HCT116 (cell line): ENCODE measurements at regions not wholly inside any gene's neighbourhood (a gene's known extent, or its start where the extent isn't known, plus 50 kb on each side); places are given as distances from the start of the nearest gene placed in this dataset.

Source experiments
- ATAC-seq: fragments of 200-7000 bp; cut with Tn5 transposase; 2 replicates; pipeline ENCODE4 v1.9.1; 2020; ENCODE audit warnings: mild to moderate bottlenecking, moderate library complexity
- BruUV-seq: library from RNA; stranded (reverse); fragments of 400-500 nt; replicated peaks from 2 replicates; lab custom pipeline; 2021; lab: Mats Ljungman, UMichigan
- CTCF ChIA-PET: fragments of 300-600 bp; sonication (Branson Sonifier 250); formaldehyde crosslinking; loops from one replicate; lab custom pipeline; 2021; ENCODE audit warnings: antibody characterized with exemption; lab: Charles Lee
- POLR2A ChIA-PET: fragments of 300-600, 350-600 bp; sonication (Branson Sonifier 250); formaldehyde crosslinking; loops from one replicate; lab custom pipeline; 2021; ENCODE audit warnings: antibody characterized with exemption; lab: Charles Lee
- RAD21 ChIA-PET, 2 experiments: fragments of 300-600 bp; sonication (Branson Sonifier 250); formaldehyde crosslinking; loops; one replicate each; lab custom pipeline; 2023; ENCODE audit warnings: low total read pairs in 2 of 2; ENCODE audit not compliant: uncharacterized antibody in 2 of 2, unreplicated experiment in 2 of 2, low non-redundant PET in 1 of 2; lab: Charles Lee
- DNase-seq: peaks from one replicate; pipeline ENCODE4 v3.0.0-alpha.2; 2010; ENCODE audit warnings: low read depth, low spot score
- H2AFZ ChIP-seq: fragments of 200-600 bp; shearing (Covaris generic), sonication (generic); 2 replicates; pipeline ENCODE4 v1.6.1; 2017; ENCODE audit warnings: low read depth, mixed run types, mixed read lengths, antibody characterized with exemption, low read length; ENCODE audit not compliant: poor library complexity, severe bottlenecking
- H3K27ac ChIP-seq: 2 replicates; pipeline ENCODE4 v1.5.1; 2012; ENCODE audit warnings: low read depth, low read length
- H3K27me3 ChIP-seq: fragments of 200-600 bp; sonication (generic); 2 replicates; pipeline ENCODE4 v1.6.1; 2016; ENCODE audit warnings: mixed run types, low read length, mixed read lengths; ENCODE audit not compliant: insufficient read depth
- H3K36me3 ChIP-seq, 2 experiments: fragments of 200-500 bp in 1 of 2; fragments of 200-600 bp in 1 of 2; sonication (Bioruptor generic) in 1 of 2; sonication (generic) in 1 of 2; 2 replicates each; pipeline versions ENCODE4 v1.5.1 to v1.6.1; 2014 to 2016; ENCODE audit warnings: low read length in 2 of 2, inconsistent platforms in 1 of 2, mixed read lengths in 1 of 2, mixed run types in 1 of 2; ENCODE audit not compliant: insufficient read depth in 2 of 2, control insufficient read depth in 1 of 2
- H3K4me1 ChIP-seq, 2 experiments: fragments of 200-600 bp in 1 of 2; sonication (generic) in 1 of 2; 2 replicates each; pipeline versions ENCODE4 v1.5.1 to v1.6.1; 2012 to 2017; ENCODE audit warnings: low read length in 2 of 2, inconsistent platforms in 1 of 2, mild to moderate bottlenecking in 1 of 2, mixed read lengths in 1 of 2, mixed run types in 1 of 2, moderate library complexity in 1 of 2; ENCODE audit not compliant: insufficient read depth in 2 of 2, control insufficient read depth in 1 of 2
- H3K4me2 ChIP-seq: fragments of 200-600 bp; sonication (generic); 2 replicates; pipeline ENCODE4 v1.6.1; 2017; ENCODE audit warnings: mixed run types, low read length, mixed read lengths
- H3K4me3 ChIP-seq, 2 experiments: fragments of 200-600 bp in 1 of 2; sonication (generic) in 1 of 2; replicated peaks in 1 of 2; 2 replicates each; pipeline ENCODE4 v1.5.1; 2011 to 2016; ENCODE audit warnings: low read length in 2 of 2, control low read depth in 1 of 2, low read depth in 1 of 2, mild to moderate bottlenecking in 1 of 2, mixed read lengths in 1 of 2, mixed run types in 1 of 2
- H3K79me2 ChIP-seq: fragments of 200-600 bp; sonication (generic); 2 replicates; pipeline ENCODE4 v1.6.1; 2017; ENCODE audit warnings: mild to moderate bottlenecking, mixed run types, low read length, moderate library complexity, mixed read lengths; ENCODE audit not compliant: insufficient read depth
- H3K9ac ChIP-seq: fragments of 200-600 bp; sonication (generic); 2 replicates; pipeline ENCODE4 v1.6.1; 2016; ENCODE audit warnings: low read length, mixed read lengths
- H3K9me2 ChIP-seq: fragments of 200-600 bp; sonication (generic), shearing (Covaris generic); 2 replicates; pipeline ENCODE4 v1.6.1; 2017; ENCODE audit warnings: mixed run types, mild to moderate bottlenecking, moderate library complexity; ENCODE audit not compliant: insufficient read depth
- H3K9me3 ChIP-seq, 2 experiments: fragments of 200-500 bp in 1 of 2; fragments of 200-600 bp in 1 of 2; sonication (Bioruptor generic) in 1 of 2; sonication (generic) in 1 of 2; 2 replicates each; pipeline ENCODE4 v1.6.1; 2014 to 2017; ENCODE audit warnings: low read length in 2 of 2, mixed read lengths in 2 of 2, inconsistent platforms in 1 of 2, low read depth in 1 of 2, mild to moderate bottlenecking in 1 of 2, mixed run types in 1 of 2, moderate library complexity in 1 of 2; ENCODE audit not compliant: control insufficient read depth in 1 of 2, insufficient read depth in 1 of 2
- H4K20me1 ChIP-seq: fragments of 200-600 bp; sonication (generic), shearing (Covaris generic); 2 replicates; pipeline ENCODE4 v1.6.1; 2017; ENCODE audit warnings: mixed run types, mild to moderate bottlenecking, moderate library complexity; ENCODE audit not compliant: insufficient read depth
- ATF3 ChIP-seq: IDR thresholded peaks from 2 replicates; pipeline ENCODE4 v1.6.1; 2012
- CTCF ChIP-seq, 3 experiments: fragments of 200-600 bp in 1 of 3; sonication (generic) in 1 of 3; IDR thresholded peaks in 2 of 3; conservative IDR thresholded peaks in 1 of 3; 2 replicates each; pipeline ENCODE4 v1.5.1; 2012 to 2017; ENCODE audit warnings: low read depth in 2 of 3, low read length in 2 of 3, antibody characterized with exemption in 1 of 3, borderline replicate concordance in 1 of 3, control low read depth in 1 of 3, mild to moderate bottlenecking in 1 of 3, mixed read lengths in 1 of 3, mixed run types in 1 of 3, moderate library complexity in 1 of 3; ENCODE audit not compliant: insufficient read depth in 1 of 3
- EGR1 ChIP-seq: IDR thresholded peaks from 2 replicates; pipeline ENCODE4 v1.6.1; 2012; ENCODE audit warnings: low read depth
- EZH2 ChIP-seq: fragments of 200-600 bp; sonication (generic); IDR thresholded peaks from 2 replicates; pipeline ENCODE4 v1.6.1; 2017; ENCODE audit warnings: antibody characterized with exemption, mixed run types
- EZH2phosphoT487 ChIP-seq: fragments of 200-600 bp; IDR thresholded peaks from 2 replicates; pipeline ENCODE4 v1.6.1; 2018; ENCODE audit warnings: antibody characterized with exemption, borderline replicate concordance
- FOSL1 ChIP-seq: IDR thresholded peaks from 2 replicates; pipeline ENCODE4 v1.6.1; 2012; ENCODE audit warnings: low read depth
- POLR2A ChIP-seq: IDR thresholded peaks from 2 replicates; pipeline ENCODE4 v1.7.0; 2011; ENCODE audit warnings: borderline replicate concordance; ENCODE audit not compliant: insufficient read depth, insufficient read length; ENCODE audit errors: extremely low read depth
- POLR2AphosphoS5 ChIP-seq: IDR thresholded peaks from 2 replicates; pipeline ENCODE4 v1.6.1; 2011; ENCODE audit warnings: mild to moderate bottlenecking, low read depth, low read length, moderate library complexity
- RAD21 ChIP-seq: IDR thresholded peaks from 2 replicates; pipeline ENCODE4 v1.6.1; 2012; ENCODE audit warnings: low read depth, mild to moderate bottlenecking
- SP1 ChIP-seq: IDR thresholded peaks from 2 replicates; pipeline ENCODE4 v1.6.1; 2012; ENCODE audit warnings: low read depth
- SRF ChIP-seq: IDR thresholded peaks from 2 replicates; pipeline ENCODE4 v1.6.1; 2012; ENCODE audit warnings: low read depth
- ZBTB33 ChIP-seq: IDR thresholded peaks from 2 replicates; pipeline ENCODE4 v1.6.1; 2011; ENCODE audit warnings: mild to moderate bottlenecking, low read length, moderate library complexity; ENCODE audit not compliant: insufficient replicate concordance; ENCODE audit errors: extremely low read depth
- ZFX ChIP-seq: fragments of 450-650 bp; IDR thresholded peaks from 2 replicates; pipeline ENCODE4 v1.6.1; 2017
- ZNF274 ChIP-seq: fragments of 200-500 bp; sonication (Bioruptor generic); IDR thresholded peaks from 2 replicates; pipeline ENCODE4 v1.6.1; 2014; ENCODE audit warnings: mild to moderate bottlenecking, low read depth, low read length, inconsistent platforms
- intact Hi-C: fragments of 100-400 bp; cut with micrococcal nuclease; formaldehyde crosslinking; loops from 2 replicates; pipeline ENCODE4 v1.10.0; 2022

- no peak for ATAC-seq
- no peak for TF ChIP-seq ZNF274
- no peak for TF ChIP-seq ATF3
- TF ChIP-seq EZH2phosphoT487, result no peak
- no peak for TF ChIP-seq CTCF (IDR thresholded peaks at IDR 0.05 in 2 of 3, conservative IDR thresholded peaks at IDR 0.05 in 1 of 3; ENCODE audit: borderline replicate concordance in 1 of 3, insufficient read depth in 1 of 3, low read depth in 2 of 3, low read length in 2 of 3)
- no peak for TF ChIP-seq RAD21
- TF ChIP-seq POLR2A, result no peak
- TF ChIP-seq FOSL1, result no peak
- TF ChIP-seq EGR1, result no peak
- TF ChIP-seq ZFX, result no peak
- TF ChIP-seq, all 23 proteins: peak for 0
- H4K20me1 ChIP-seq, result no peaks in the 10 kb centered on the region
- H3K4me3 ChIP-seq, result no peak overlapping the region
- BruUV-seq, result no TSS peak
- no peaks in the 10 kb centered on the region for H3K36me3 ChIP-seq
- intact Hi-C loops, result no loop called here
- H3K9ac ChIP-seq, result no peak overlapping the region
- H3K79me2 ChIP-seq, result no peaks in the 10 kb centered on the region
- H3K4me2 ChIP-seq, result no peak overlapping the region
- H3K9me3 ChIP-seq, result no peaks in the 10 kb centered on the region
- H3K9me2 ChIP-seq, result no peaks in the 10 kb centered on the region
- no peak overlapping the region for H2AFZ ChIP-seq
- H3K27me3 ChIP-seq, result no peaks in the 10 kb centered on the region
- DNase-seq, result no peak
- H3K27ac ChIP-seq, result no peak overlapping the region
- POLR2A ChIA-PET, result no interaction called here
- RAD21 ChIA-PET, result no interaction called here
- H3K4me1 ChIP-seq, result no peaks in the 10 kb centered on the region
- CTCF ChIA-PET, result no interaction called here
Measured at GRCh38 chr4:129437347-129437746, 341.4 kb downstream of the C4orf33 start.

- Histone ChIP-seq H3K27ac (no peak overlapping the region), H3K4me3 (no peak overlapping the region), H4K20me1 (no peaks in the 10 kb centered on the region), H3K36me3 (no peaks in the 10 kb centered on the region), H3K9me2 (no peaks in the 10 kb centered on the region), H3K9me3 (no peaks in the 10 kb centered on the region), H3K27me3 (no peaks in the 10 kb centered on the region), H3K4me1 (no peaks in the 10 kb centered on the region), H3K4me2 (no peak overlapping the region), H2AFZ (no peak overlapping the region), H3K79me2 (no peaks in the 10 kb centered on the region), H3K9ac (no peak overlapping the region)
- RAD21 ChIA-PET, result no interaction called here
- DNase-seq (no peak), ATAC-seq (no peak)
- POLR2A ChIA-PET, result no interaction called here
- no TSS peak for BruUV-seq
- intact Hi-C loops, result no loop called here
- CTCF ChIA-PET, result no interaction called here
- TF ChIP-seq SP1 (no peak), POLR2AphosphoS5 (no peak), ZNF274 (no peak), RAD21 (no peak), POLR2A (no peak), ATF3 (no peak), SRF (no peak), ZBTB33 (no peak), FOSL1 (no peak), EZH2 (no peak)
Measured at GRCh38 chr4:129438456-129438981, 342.6 kb downstream of the C4orf33 start.
